ENCODE measurements at regions not wholly inside any gene's neighbourhood (a gene's known extent, or its start where the extent isn't known, plus 50 kb on each side); places are given as distances from the start of the nearest gene placed in this dataset.
"Not testable (repeated sequence)": the region's sequence is repeated elsewhere in the genome, so short reads cannot be mapped to it uniquely, and the experiment has no call there.

- DNase-seq (ENCODE audit: low read depth): no peak
- TF ChIP-seq MYC (IDR thresholded peaks at IDR 0.05; ENCODE audit: low read depth, low read length) (no peak), CTCF (IDR thresholded peaks at IDR 0.05; ENCODE audit: low read depth, low read length) (no peak), MAX (IDR thresholded peaks at IDR 0.05; ENCODE audit: low read depth, low read length) (no peak), POLR2A (IDR thresholded peaks at IDR 0.05; ENCODE audit: extremely low read depth, insufficient read length) (no peak)
- no peak overlapping the region for H3K4me3 ChIP-seq (ENCODE audit: low read depth, low read length)
Measured at GRCh38 chr11:86738568-86738967, 61.8 kb upstream of the PRSS23 start.

- no peak for TF ChIP-seq MYC (IDR thresholded peaks at IDR 0.05; ENCODE audit: low read depth, low read length)
- TF ChIP-seq MAX (IDR thresholded peaks at IDR 0.05; ENCODE audit: low read depth, low read length): no peak
- TF ChIP-seq POLR2A (IDR thresholded peaks at IDR 0.05; ENCODE audit: extremely low read depth, insufficient read length): no peak
- no peak for TF ChIP-seq CTCF (IDR thresholded peaks at IDR 0.05; ENCODE audit: low read depth, low read length)
- DNase-seq (ENCODE audit: low read depth): no peak
- H3K4me3 ChIP-seq (ENCODE audit: low read depth, low read length): no peak overlapping the region
Measured at GRCh38 chr11:86737737-86738136, 62.6 kb upstream of the PRSS23 start.

GRCh38 chr11:86737230-86737629 is 63.1 kb upstream of the PRSS23 start:
- no peak overlapping the region for H3K4me3 ChIP-seq (ENCODE audit: low read depth, low read length)
- no peak for DNase-seq (ENCODE audit: low read depth)
- no peak for TF ChIP-seq MAX (IDR thresholded peaks at IDR 0.05; ENCODE audit: low read depth, low read length)
- TF ChIP-seq MYC (IDR thresholded peaks at IDR 0.05; ENCODE audit: low read depth, low read length): no peak
- TF ChIP-seq CTCF (IDR thresholded peaks at IDR 0.05; ENCODE audit: low read depth, low read length): no peak
- no peak for TF ChIP-seq POLR2A (IDR thresholded peaks at IDR 0.05; ENCODE audit: extremely low read depth, insufficient read length)

- no peak for TF ChIP-seq MYC (IDR thresholded peaks at IDR 0.05; ENCODE audit: low read depth, low read length)
- TF ChIP-seq POLR2A (IDR thresholded peaks at IDR 0.05; ENCODE audit: extremely low read depth, insufficient read length): no peak
- TF ChIP-seq CTCF (IDR thresholded peaks at IDR 0.05; ENCODE audit: low read depth, low read length): no peak
- no peak for TF ChIP-seq MAX (IDR thresholded peaks at IDR 0.05; ENCODE audit: low read depth, low read length)
- DNase-seq (ENCODE audit: low read depth): no peak
- no peak overlapping the region for H3K4me3 ChIP-seq (ENCODE audit: low read depth, low read length)
Measured at GRCh38 chr11:86736291-86737143, 63.8 kb upstream of the PRSS23 start.

- no peak for TF ChIP-seq CTCF (IDR thresholded peaks at IDR 0.05; ENCODE audit: low read depth, low read length)
- TF ChIP-seq POLR2A (IDR thresholded peaks at IDR 0.05; ENCODE audit: extremely low read depth, insufficient read length): no peak
- no peak for TF ChIP-seq MYC (IDR thresholded peaks at IDR 0.05; ENCODE audit: low read depth, low read length)
- no peak for TF ChIP-seq MAX (IDR thresholded peaks at IDR 0.05; ENCODE audit: low read depth, low read length)
- no peak overlapping the region for H3K4me3 ChIP-seq (ENCODE audit: low read depth, low read length)
- DNase-seq (ENCODE audit: low read depth): no peak
Measured at GRCh38 chr11:86735451-86736290, 63.3 kb upstream of the ME3 start.

- H3K4me3 ChIP-seq (ENCODE audit: low read depth, low read length); DNase-seq (ENCODE audit: low read depth): not testable (repeated sequence)
Measured at GRCh38 chr11:86732739-86733138, 60.3 kb upstream of the ME3 start.

GRCh38 chr11:86732286-86732685 is 59.9 kb upstream of the ME3 start:
- DNase-seq (ENCODE audit: low read depth); H3K4me3 ChIP-seq (ENCODE audit: low read depth, low read length): not testable (repeated sequence)

GRCh38 chr11:86729576-86729975 is 57.2 kb upstream of the ME3 start:
- H3K4me3 ChIP-seq (ENCODE audit: low read depth, low read length); DNase-seq (ENCODE audit: low read depth): not testable (repeated sequence)
